ENCODE measurements at regions not wholly inside any gene's neighbourhood (a gene's known extent, or its start where the extent isn't known, plus 50 kb on each side); places are given as distances from the start of the nearest gene placed in this dataset.
"Not testable (repeated sequence)": the region's sequence is repeated elsewhere in the genome, so short reads cannot be mapped to it uniquely, and the experiment has no call there.

DNA sequence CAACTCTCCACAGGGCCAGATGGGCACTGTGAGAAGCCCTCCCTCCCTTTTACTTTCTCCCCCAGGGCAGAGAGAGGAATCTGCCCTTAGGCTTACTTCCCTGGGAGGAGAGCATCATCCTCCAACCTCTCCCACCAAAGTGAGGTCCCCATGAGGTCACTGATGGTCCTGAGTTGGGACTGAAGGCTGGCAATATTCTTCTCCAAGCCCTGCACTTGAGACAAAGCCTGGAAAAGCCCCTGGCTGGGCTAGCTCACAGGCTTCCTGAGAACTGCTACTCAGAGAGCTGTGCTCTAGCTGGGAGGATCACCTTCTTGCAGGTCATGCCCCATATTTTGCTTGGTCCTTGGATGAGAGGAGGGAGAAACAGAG is 110.0 kb upstream of the MEF2A start:
- DNase-seq (ENCODE audit: low read depth), result no peak

DNA sequence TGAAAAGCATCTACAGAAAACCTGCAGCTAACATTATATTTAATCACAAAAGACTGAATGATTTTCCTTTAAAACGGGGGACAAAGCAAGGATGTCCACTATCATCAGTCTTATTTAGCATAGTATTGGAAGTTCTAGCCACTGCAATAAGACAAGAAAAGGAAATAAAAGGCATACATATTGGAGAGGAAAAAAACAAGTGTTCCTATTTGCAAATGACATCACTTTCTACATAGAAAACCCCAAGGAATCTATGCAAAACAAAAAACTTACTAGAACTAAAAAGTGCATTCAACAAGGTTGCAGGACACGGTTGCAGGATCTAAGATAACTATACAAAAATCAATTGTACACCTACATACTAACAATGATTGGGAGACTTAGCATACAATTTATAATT is 101.6 kb upstream of the MEF2A start:
- no peak for DNase-seq (ENCODE audit: low read depth)

DNA sequence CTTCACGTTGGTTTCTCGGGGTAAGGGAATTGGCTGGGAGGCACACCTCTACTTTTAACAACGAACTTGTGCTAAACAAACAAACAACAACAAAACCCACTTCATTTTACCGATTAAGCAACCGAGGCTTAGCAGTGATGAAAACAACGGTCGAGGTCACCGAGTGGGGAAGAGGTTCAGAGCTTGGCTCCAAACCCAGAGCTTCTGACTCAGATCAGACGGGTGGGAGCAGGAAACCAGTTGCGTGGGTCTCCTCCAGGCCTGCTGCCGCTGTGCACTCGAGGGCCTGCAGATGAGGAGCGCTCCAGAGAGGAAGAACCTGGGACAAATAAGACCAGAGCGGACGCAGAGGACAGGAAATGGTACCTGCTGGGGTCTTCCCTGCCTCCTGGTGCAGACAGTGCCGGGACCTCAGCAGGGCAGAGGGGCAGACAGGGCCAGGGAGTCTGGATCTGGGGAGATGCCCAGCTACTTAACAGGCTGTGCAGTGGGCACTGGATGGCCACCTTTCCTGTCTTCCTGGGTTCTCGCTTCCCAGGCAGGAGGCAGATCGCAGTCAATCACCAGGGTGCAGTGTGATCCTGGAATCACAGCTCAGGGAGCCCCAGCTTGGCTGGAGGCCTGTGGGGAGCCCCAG is 99.0 kb upstream of the MEF2A start:
- no peak for DNase-seq (ENCODE audit: low read depth)

DNA sequence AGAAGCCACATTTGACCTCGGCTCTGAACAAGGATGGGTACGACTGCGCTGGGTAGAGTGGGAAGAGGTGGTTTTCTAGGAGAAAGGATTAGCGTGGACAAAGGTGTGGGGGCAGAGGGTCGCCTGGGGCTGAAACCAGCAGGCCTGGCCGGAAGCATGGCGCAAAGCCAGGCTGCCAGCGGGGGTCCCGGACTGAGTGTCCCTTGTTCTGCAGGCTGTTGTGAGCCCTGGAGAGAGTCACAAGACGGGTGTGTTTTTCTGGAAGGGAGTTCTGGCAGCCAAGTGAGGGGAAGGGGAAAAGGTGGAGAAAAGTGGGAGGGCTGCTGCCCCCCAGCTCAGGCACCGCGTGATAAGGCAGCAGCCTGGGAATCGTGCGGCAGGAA is 98.5 kb upstream of the MEF2A start:
- no peak for DNase-seq (ENCODE audit: low read depth)

DNA sequence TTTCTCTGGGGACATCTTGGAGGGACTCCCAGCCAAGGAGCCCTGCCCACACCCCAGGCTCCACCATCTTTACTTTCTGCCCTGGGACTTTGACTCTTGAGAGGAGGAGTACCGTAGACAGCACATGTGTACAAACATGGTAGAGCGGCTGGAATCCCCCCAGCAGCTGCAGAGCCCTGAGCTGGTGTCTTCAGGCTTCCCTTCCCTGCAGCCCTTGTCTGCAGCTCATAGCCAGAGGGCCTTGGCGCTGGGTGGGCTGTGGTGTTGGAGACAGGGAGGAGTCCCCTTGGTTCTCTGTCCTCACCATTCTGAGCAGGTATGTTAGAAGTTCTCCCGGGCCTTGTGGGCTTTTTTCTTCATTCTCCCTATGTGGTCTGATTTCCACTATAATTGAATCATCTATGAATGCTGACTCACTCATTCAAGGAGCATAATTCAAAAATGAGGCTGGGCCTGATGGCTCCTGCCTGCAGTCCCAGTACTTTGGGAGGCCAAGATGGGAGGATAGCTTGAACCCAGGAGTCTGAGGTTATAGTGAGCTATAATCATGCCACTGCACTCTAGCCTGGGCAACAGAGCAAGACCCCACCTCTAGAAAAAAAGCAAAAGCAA is 97.8 kb upstream of the MEF2A start:
- DNase-seq (ENCODE audit: low read depth), result no peak

DNA sequence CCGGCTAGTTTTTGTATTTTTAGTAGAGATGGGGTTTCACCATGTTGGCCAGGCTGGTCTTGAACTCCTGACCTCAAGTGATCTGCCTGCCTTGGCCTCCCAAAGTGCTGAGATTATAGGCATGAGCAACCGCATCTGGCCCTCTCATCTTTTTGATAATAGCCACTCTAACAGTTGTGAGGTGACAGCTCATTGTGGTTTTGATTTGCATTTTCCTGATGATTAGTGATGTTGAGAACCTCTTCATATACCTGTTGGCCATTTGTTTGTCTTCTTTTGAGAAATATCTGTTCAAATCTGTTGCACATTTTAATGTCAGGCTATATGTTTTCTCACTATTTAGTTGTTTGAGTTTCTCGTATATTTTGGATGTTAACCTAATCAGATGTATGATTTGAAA is 95.6 kb upstream of the MEF2A start:
- DNase-seq (ENCODE audit: low read depth), result not testable (repeated sequence)

DNA sequence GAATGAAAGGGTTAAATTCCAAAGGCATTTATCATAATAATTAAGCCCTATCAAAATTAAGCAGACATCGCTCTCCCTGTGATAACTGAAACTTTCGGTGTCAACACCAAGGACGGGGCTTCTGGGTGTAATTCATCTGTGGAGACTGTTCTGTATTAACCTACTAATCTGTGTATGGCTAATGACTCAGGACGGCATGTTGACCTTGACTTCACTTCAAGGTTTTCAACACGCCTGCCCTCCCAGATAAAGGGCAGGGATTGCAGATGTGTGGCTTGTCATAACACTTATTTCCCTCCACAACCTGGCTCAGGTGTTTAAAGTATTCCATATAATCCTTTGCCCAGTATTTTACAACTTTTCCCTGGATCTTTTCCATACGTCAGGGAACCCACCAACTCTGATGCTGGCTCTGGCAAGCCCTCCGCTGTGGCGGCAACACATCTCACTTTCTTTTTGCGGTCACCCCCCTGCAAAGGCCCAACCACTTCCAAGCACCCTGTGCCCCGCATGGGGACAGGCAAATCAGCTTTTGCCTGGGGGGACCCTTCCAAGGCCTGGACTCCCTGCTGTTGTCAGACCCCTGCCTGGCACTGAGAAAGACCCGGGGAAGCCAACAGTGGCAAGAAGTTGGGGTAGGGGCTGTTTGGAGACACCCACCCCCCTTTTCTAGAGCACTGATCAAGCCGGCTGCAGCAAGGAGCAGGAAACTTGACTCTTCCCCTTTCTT is 93.2 kb upstream of the MEF2A start:
- no peak for DNase-seq (ENCODE audit: low read depth)

DNA sequence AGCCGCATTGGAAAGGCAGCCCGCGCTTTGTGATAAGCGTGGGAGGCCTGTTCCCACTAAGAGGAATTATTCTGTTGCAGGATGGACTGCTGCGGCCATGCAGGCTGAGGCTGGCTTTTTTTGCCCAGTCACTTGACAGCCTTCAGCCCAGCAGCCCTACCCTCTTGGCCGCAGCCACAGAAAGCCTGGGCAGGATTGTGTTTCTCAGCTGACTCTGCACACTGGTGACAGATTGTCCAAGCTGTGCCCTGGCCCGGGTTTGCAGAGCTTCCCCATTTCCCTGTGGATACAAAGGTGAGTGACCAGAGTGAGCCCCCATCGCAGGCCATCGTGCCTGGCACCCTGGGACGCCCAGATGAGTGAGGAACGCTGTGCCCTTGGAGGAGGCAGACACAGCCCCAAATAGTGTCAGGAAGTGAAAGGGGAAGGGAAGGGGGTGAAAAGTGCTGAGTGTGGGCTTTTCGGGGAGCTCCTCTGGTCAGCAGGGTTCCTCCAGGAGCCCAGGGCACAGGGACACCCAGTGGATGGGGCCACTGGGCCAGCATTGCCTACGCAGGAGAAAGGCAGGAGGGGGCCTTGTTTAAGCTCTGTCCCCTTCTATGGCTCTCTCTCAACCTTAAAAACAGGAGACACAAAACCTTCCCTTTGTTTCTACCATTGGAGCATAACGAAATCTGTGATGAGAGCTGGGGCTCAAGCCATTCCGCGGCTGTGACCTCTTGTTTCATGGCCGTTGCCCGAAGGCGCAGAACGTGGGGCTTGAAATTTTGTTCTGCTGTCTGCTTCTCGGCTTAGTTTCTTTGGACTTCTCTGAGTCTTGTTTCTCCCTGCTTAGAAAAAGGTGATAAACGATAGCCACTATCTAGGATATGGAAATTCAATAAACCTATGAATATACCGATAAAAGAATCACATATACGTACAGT is 91.5 kb upstream of the MEF2A start:
- DNase-seq (ENCODE audit: low read depth), result no peak

DNA sequence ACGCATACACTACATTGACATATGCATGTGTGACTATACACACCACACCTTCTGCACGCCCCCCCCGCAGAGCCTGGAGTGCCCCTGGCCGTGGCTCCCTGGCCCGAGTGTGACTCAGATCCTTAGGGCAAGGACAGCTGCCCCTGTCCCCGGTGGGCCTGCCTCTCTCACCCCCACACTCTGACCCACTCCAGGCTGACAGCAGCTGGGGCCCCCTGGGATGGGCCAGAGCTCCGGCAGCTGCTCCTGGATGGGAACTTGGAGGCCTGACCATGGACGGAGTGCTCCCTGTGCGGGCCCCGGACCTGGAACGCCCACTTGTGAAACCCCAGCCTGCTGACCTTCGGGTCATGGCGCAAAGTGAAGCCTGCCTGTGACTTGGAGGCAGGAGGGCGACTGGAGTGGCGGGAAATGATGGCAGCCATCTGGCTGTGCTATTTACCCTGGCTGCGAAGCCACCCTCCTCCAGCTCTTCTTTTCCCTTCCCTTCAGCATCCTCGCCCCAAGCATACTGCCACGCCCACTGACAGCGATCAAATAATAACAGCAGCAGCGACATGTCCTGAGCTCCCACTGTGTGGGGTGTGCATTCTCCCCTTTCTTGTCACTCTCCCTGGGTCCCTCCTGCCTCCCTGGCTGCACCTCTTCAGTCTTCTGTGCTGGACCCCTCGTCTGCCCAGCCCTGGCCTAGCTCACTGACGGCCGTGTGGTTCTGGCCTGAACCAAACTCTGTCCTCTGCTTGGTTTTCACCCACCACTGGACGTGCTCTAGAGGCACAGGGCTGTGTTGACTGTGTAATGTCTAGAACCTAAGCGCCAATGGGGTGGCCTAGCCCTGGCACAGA is 90.7 kb upstream of the MEF2A start:
- DNase-seq (ENCODE audit: low read depth), result no peak

DNA sequence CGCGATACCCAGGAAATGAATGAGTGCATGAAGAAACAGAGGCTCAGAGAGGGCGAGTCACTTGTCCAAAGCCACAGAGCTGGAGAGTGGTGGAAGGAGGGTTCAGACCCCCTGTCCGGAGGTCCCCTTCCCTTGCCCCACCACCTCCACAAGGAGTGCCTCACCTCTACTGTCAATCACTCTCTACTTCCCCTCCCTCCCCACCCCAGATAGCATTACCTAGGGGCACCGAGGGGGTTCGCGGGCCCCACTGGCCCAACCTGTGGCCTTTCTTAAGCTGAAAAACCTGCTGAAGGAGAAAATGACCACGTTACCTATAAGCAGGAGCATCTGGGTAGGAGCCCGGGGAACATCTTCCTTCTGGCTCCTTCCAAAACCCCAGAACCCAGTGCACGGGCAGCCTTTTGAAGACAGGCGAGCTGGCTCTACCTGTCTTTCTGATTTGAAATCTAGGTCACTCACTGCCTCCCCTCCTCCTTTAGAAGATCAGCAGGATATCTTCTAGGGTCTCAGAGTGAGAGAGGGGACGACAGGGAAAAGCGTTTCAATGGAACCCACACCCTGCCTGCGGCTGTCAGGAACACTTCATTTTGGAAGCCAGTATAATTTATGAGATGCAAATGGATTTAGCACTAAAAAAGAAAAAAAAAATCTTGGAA is 89.9 kb upstream of the MEF2A start:
- DNase-seq (ENCODE audit: low read depth), result no peak

DNA sequence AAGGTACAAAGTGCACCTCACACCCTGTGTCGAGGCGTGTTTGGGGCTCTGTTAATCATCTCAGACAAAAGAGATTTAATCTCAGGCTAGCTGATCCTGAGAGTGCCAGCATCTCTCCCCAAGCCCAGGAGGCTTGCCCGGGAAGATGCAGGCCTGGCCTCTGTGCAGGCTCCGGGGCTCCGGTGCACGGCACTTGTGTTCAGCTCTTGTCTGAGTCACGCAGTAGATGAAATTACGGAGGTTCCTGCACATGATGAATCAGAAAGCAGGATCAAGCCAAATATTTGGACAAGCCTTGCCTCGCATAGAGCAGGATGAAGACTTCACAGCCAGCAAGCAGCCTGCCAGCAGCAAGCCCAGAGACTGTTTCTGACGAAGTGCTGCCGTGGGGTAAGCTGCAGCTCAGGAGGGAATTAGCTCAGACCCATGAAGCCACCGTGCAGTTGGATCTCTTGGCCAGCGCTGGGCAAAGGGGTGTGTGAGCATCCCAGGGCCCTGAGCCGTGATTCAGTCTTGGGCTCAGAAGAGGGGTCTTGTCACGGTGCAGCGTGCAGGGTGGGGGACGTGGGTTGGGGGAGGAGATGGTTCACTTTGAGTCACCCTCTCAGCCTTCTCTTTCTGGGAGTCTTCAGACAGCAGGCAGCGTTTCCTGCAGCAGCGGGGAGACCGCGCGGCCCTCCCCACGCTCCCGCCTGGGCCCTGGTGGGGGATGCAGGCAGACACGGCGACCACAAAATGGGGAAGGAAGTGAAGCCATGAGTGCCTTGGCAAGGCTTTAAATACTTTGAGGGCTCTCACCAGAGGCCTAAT is 89.2 kb upstream of the MEF2A start:
- no peak for DNase-seq (ENCODE audit: low read depth)

DNA sequence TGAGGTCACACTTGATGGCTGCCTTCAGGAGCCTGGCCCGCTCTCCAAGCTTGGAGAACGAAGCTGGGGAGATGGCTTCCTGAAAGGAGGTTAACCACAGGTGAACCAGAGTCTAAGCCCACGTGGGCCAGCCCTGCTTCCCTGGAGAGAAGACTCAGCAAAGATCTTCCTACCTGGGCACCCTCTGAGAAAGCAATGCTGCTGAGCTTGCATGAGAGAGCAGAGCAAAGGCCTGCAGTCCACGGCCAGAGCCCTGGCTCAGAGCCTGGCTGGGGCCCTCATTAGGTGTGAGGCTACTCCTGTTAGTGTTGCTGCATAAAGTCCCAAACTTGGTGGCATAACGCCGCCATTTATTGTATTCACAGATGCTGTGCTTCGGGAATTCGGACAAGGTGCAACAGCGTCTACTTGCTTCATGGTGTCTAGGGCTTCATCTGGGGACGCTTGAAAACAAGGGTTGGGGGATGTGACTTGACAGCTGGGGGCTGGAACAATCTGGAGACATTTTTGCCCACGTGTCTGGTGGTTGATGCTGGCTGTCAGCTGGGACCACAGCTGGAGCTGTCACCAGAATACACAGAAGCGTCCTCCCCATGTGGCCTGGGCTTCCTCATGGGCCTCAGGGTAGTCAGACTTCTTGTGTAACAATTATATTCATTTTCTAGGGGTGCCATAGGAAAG is 87.9 kb upstream of the MEF2A start:
- DNase-seq (ENCODE audit: low read depth), result no peak

DNA sequence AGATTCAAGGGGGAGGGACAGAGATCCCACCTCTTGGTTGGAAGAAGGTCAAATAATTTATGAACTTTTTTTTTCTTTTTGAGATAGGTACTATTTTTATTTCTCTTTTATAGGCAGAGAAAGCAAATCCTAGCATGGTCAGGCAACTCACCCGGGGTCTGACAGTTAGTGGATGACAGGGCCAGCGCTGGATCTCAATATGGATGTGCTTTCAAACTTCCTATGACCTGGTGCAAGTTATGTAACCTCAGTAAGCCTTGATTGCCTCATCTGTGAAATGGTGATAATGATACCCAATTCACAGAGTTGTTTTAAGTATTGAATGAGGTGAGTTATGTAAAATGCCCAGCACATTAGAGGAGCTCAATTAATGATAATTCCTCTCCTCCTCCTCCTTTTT is 86.8 kb upstream of the MEF2A start:
- no peak for DNase-seq (ENCODE audit: low read depth)

DNA sequence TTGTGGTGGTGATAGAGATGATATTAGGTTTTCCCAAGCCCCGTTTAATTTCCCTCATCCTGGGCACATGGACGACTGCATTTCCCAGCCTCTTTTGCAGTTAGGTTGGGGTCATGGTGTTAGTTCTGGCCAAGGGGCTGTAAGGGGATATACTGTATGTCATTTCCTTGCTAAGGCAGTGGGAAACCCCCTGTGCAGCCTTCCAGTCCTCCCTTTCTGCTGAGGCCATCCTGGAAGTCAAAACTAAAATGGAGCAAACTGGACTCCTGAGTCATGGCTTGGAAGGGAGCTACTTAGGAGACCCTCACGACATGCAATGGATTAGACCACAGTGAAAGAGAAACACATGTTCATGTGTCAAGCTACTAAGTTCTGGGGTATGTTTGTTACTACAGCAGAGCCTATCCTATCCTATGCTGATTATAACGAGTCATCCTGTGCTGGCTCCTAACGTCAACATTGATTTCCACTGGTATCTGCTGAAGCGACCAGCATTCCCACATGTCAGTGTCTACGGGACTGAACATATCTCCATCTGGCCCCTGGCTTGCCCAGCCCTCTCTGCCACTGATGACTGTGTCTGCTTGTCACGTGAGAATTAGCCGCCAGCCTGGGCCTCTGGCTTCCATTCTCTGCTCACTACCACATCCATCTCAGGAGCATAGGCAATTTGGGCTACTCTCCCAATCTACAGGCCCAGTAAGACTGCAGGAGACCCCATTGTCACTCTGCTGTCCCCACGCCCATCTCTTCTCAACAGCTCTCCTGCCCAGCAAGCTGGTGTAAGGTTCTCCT is 85.6 kb upstream of the MEF2A start:
- no peak for DNase-seq (ENCODE audit: low read depth)

DNA sequence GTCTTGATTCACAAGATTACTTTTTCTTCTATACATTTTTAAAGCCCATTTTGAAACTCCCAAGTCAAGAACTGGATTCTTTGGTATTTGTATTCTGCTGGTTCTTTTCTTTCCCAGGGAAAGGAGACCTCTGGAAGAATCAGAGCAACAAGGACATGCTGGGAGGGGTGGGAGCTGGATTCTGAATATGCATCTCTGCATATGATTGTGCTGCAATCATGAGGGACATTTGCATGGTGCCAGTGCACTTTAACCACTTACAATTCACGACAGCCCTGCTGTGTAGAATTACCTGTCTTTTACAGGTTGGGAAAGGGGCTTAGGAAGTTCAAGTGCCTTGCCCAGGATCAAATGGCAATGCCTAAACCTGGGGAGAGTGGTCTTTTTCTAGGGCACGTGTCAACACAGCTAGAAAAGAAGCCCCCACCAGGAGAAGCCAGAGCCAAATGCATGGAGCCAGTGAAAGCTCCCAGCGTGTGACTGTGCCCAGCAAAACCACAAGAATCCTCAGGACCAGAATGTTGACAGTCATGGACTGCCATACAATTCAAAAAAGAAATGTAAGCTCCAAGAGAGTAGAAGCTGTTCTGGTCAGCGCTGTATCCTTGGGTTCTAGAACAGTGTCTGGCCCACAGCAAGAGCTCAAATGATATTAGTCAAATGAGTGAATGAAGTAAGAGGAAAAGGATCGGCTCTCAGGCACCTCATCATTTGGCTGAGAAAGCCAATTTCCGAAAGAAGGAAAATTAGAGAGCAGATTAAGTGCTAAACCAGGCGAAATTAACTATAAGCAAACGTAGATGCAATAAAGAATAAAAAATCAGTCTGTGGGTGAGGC is 84.5 kb upstream of the MEF2A start:
- no peak for DNase-seq (ENCODE audit: low read depth)

DNA sequence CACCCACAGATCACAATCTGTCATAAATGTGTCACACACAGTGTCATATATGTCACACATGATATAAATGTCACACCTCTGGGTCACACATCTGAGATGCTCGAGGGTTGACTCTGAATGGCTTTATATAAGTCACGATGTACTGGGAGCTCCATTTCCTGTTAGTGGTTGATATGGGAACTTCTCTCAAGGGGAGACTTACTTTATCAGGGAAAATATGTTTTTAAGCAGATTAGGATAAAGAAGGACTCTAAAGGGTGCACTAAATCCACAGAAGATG is 83.9 kb upstream of the MEF2A start:
- no peak for DNase-seq (ENCODE audit: low read depth)

DNA sequence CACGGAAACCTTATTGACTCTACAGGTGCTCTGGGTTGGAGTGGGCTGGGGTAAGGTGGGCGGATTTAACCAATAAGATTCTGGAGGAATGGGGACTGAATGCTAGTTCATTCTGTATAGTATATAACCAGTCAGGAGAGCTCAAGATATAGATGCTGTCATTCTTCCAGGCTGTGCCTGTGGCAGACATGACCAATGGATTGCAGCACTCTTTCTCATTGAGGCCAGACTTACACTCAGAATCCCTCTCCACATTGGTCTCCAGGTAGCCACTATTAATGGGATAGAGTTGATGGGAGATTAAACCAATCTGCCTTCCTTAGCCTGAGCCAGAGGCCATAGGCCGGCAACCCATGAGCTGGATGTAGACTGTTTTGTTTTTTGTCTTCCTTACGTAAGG is 82.8 kb upstream of the MEF2A start:
- DNase-seq (ENCODE audit: low read depth), result no peak
